Endodermal cell (in vitro differentiated cells): ENCODE measurements at regions not wholly inside any gene's neighbourhood (a gene's known extent, or its start where the extent isn't known, plus 50 kb on each side); places are given as distances from the start of the nearest gene placed in this dataset.

ENCODE experiments used
- DNase-seq: peaks from one replicate; pipeline ENCODE4 v3.0.0-alpha.2; 2017
- H3K27ac ChIP-seq: 2 replicates; pipeline ENCODE4 v1.5.1; 2013; ENCODE audit warnings: mild to moderate bottlenecking, low read depth, low read length, moderate library complexity
- H3K27me3 ChIP-seq: 2 replicates; pipeline ENCODE4 v1.6.1; 2013; ENCODE audit warnings: mild to moderate bottlenecking, low read length, moderate library complexity; ENCODE audit not compliant: insufficient read depth, control insufficient read depth, poor library complexity, severe bottlenecking
- H3K36me3 ChIP-seq: 2 replicates; pipeline ENCODE4 v1.7.0; 2013; ENCODE audit warnings: mild to moderate bottlenecking, low read length, moderate library complexity; ENCODE audit not compliant: control insufficient read depth, insufficient read depth
- H3K4me1 ChIP-seq: one replicate; pipeline ENCODE4 v1.7.0; 2013; ENCODE audit warnings: low read length; ENCODE audit not compliant: control insufficient read depth, insufficient read depth
- H3K4me3 ChIP-seq: 2 replicates; pipeline ENCODE4 v1.5.1; 2013; ENCODE audit warnings: mild to moderate bottlenecking, low read length, moderate library complexity
- H3K9ac ChIP-seq: 2 replicates; pipeline ENCODE4 v1.6.1; 2013; ENCODE audit warnings: mild to moderate bottlenecking, low read length, moderate library complexity; ENCODE audit not compliant: poor library complexity, severe bottlenecking; ENCODE audit errors: extremely low read depth
- H3K9me3 ChIP-seq: 2 replicates; pipeline ENCODE4 v1.6.1; 2013; ENCODE audit warnings: mild to moderate bottlenecking, low read length, moderate library complexity; ENCODE audit not compliant: control insufficient read depth
- H3K27ac Mint-ChIP-seq: 2 replicates; pipeline ENCODE4 v1.8.0; 2020; ENCODE audit warnings: mixed read lengths
- H3K27me3 Mint-ChIP-seq: 2 replicates; pipeline ENCODE4 v1.8.0; 2021; ENCODE audit warnings: mild to moderate bottlenecking, mixed read lengths; ENCODE audit not compliant: insufficient read depth
- H3K36me3 Mint-ChIP-seq: 2 replicates; pipeline ENCODE4 v1.8.0; 2020; ENCODE audit warnings: low read depth, mixed read lengths
- H3K4me1 Mint-ChIP-seq: 2 replicates; pipeline ENCODE4 v1.8.0; 2020; ENCODE audit warnings: mixed read lengths
- H3K4me3 Mint-ChIP-seq: 2 replicates; pipeline ENCODE4 v1.8.0; 2020; ENCODE audit warnings: mild to moderate bottlenecking, moderate library complexity, mixed read lengths
- H3K9me3 Mint-ChIP-seq: 2 replicates; pipeline ENCODE4 v1.8.0; 2020; ENCODE audit warnings: mild to moderate bottlenecking, mixed read lengths
- WGBS, 2 experiments: methylation state at CpG; one replicate each; pipeline versions ENCODE4 v1.1.5 to v1.1.7; 2013; ENCODE audit warnings: missing lambda C conversion rate in 2 of 2, mixed read lengths in 1 of 2; ENCODE audit not compliant: insufficient coverage in 1 of 2, insufficient read length in 1 of 2; 5-methylcytosine and 5-hydroxymethylcytosine counted together
- TF ChIP-seq, protein P1 (sequence below): fragments of 200-600 bp; sonication (generic); conservative IDR thresholded peaks from 2 replicates; pipeline ENCODE4 v1.5.0; 2021; ENCODE audit warnings: antibody characterized with exemption, mild to moderate bottlenecking

DNA sequence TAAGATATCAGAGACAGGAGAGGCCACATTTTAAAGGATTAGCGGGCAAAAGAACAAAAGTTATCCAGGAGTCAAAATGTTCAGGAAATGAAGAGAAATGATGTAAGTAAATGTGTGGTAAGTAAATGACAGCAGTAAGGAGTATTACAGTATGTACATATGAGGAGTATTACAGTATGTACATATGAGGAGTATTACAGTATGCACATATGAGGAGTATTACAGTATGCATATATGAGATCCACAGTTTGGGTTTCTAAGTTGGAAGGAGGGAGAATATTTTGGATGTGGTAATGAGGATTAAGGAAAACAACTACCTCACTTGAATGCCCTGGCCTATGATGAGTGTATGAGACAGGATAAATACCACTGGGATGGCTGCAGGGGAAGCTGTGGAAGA lies 192.4 kb upstream of the DGKB start:
- H3K36me3 ChIP-seq: no peaks in the 10 kb centered on the region
- H3K4me3 ChIP-seq: no peak overlapping the region
- H3K9ac ChIP-seq: no peak overlapping the region
- WGBS, 2 experiments: 91 to 93% methylated on average over 1 of the region's 1 CpG
- TF ChIP-seq, protein P1, sequence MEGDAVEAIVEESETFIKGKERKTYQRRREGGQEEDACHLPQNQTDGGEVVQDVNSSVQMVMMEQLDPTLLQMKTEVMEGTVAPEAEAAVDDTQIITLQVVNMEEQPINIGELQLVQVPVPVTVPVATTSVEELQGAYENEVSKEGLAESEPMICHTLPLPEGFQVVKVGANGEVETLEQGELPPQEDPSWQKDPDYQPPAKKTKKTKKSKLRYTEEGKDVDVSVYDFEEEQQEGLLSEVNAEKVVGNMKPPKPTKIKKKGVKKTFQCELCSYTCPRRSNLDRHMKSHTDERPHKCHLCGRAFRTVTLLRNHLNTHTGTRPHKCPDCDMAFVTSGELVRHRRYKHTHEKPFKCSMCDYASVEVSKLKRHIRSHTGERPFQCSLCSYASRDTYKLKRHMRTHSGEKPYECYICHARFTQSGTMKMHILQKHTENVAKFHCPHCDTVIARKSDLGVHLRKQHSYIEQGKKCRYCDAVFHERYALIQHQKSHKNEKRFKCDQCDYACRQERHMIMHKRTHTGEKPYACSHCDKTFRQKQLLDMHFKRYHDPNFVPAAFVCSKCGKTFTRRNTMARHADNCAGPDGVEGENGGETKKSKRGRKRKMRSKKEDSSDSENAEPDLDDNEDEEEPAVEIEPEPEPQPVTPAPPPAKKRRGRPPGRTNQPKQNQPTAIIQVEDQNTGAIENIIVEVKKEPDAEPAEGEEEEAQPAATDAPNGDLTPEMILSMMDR: no peak
- H3K4me3 Mint-ChIP-seq: no peak overlapping the region
- H3K27ac Mint-ChIP-seq: no peak overlapping the region
- H3K27ac ChIP-seq: no peak overlapping the region
- no peaks in the 10 kb centered on the region for H3K9me3 Mint-ChIP-seq
- H3K36me3 Mint-ChIP-seq: no peaks in the 10 kb centered on the region
- no peaks in the 10 kb centered on the region for H3K4me1 ChIP-seq
- no peaks in the 10 kb centered on the region for H3K27me3 Mint-ChIP-seq
- H3K4me1 Mint-ChIP-seq: peaks cover 3% of the 10 kb centered on the region
- no peaks in the 10 kb centered on the region for H3K9me3 ChIP-seq
- DNase-seq: no peak
- no peaks in the 10 kb centered on the region for H3K27me3 ChIP-seq

DNA sequence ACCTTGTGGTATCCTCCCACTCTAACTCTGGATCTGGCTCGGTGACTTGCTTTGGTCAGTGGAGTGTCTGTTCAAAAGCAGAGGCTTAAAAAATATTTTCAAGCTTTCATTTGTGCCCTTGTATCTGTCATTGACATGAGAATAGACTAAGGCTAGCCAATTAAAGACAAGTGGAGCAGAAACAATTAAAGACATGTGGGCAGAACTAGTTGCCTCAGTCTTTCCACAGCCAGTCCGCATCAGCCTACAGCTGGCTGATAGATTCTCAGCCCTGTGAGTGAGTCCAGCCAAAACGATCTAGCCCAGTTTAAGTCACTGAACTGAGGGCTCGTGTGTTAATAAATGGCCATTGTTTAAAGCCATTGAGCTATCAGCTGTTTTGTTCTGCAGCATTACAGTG lies 185.2 kb upstream of the DGKB start:
- no peak for DNase-seq
- Histone ChIP-seq H3K27ac (no peak overlapping the region), H3K4me1 (no peaks in the 10 kb centered on the region), H3K27me3 (no peaks in the 10 kb centered on the region), H3K9me3 (no peaks in the 10 kb centered on the region), H3K36me3 (no peaks in the 10 kb centered on the region), H3K4me3 (no peak overlapping the region), H3K9ac (no peak overlapping the region)
- Mint-ChIP-seq H3K4me3 (no peak overlapping the region), H3K27me3 (no peaks in the 10 kb centered on the region), H3K36me3 (no peaks in the 10 kb centered on the region), H3K4me1 (peaks cover 7% of the 10 kb centered on the region), H3K27ac (no peak overlapping the region), H3K9me3 (no peaks in the 10 kb centered on the region)
- TF ChIP-seq, protein P1: no peak
- 88 to 96% methylated on average over 3 to 4 of the region's 4 CpGs for WGBS, 2 experiments

DNA sequence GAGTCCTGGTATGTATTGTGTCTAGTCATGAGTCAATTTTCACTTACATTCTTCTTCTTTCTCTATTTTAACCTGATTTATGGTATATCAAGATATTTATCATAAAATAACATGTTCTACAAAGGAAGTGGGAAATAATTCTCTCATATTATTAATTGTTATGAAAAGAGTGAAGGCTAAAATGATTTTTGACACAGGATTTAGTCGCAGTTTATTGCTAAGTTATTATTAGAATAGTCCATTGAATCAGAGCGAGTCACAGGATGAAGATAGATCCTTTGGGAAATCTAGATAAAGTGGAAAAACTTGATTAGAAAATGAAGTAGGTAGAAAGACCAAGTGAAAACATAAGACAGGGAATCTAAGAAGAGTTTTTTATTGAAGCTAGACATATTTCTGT lies 184.3 kb upstream of the DGKB start:
- TF ChIP-seq, protein P1: no peak
- H3K36me3 ChIP-seq: no peaks in the 10 kb centered on the region
- Mint-ChIP-seq H3K27me3 (no peaks in the 10 kb centered on the region), H3K27ac (no peak overlapping the region), H3K9me3 (no peaks in the 10 kb centered on the region), H3K4me1 (peaks cover 9% of the 10 kb centered on the region), H3K36me3 (no peaks in the 10 kb centered on the region), H3K4me3 (no peak overlapping the region)
- H3K27me3 ChIP-seq: no peaks in the 10 kb centered on the region
- no peaks in the 10 kb centered on the region for H3K4me1 ChIP-seq
- H3K4me3 ChIP-seq: no peak overlapping the region
- H3K9ac ChIP-seq: no peak overlapping the region
- DNase-seq: no peak
- H3K27ac ChIP-seq: no peak overlapping the region
- WGBS, 2 experiments: 94 to 100% methylated on average over 2 of the region's 2 CpGs
- H3K9me3 ChIP-seq: no peaks in the 10 kb centered on the region
